Heart left ventricle (tissue), 13 donors: ENCODE measurements at regions not wholly inside any gene's neighbourhood (a gene's known extent, or its start where the extent isn't known, plus 50 kb on each side); places are given as distances from the start of the nearest gene placed in this dataset.
"Not testable (repeated sequence)": the region's sequence is repeated elsewhere in the genome, so short reads cannot be mapped to it uniquely, and the experiment has no call there.

Source experiments
- POLR2A ChIP-seq, 2 donors: fragments of 450-650 bp; IDR thresholded peaks; one replicate each; pipeline ENCODE4 v1.6.1; 2017; ENCODE audit warnings: antibody characterized with exemption in 2 of 2, mild to moderate bottlenecking in 2 of 2, moderate library complexity in 2 of 2
- TF ChIP-seq, protein P1 (sequence below), 12 donors: fragments of 200-600 bp; sonication (generic) in 4 of 12; IDR thresholded peaks; one replicate each; pipeline versions ENCODE4 v1.5.0 to v1.8.0; 2018 to 2022; ENCODE audit warnings: antibody characterized with exemption in 12 of 12, mild to moderate bottlenecking in 5 of 12
- donor health status: ischemic (EF 13 %, LVEDD 7.1; RV severe dilation, severe dysfunction).
- donor health status: DM: no; HTN: yes; CAD: no.
- donor health status: DM: no; HTN: no; CAD: no.
- donor health status: ischemic (EF 25% LVEDD 6.9; RV normal size, moderate dysfunction).
- donor health status: ischemic (EF 25% LVEDD 5.7; RV mildly dilated, moderate dysfunction).
- donor health status: ischemic (EF 35%, LVEDD 5.7; RV mildly dilated, moderate dysfunction).
- donor health status: nonischemic (EF 11% LVEDD 7.7; RV severe dilation, severe dysfunction).
- donor health status: DM: yes; HTN: yes; CAD: no.
- donor health status: PGD.
- donor health status: ischemic (EF 29% LVEDD 5.4; RV normal size, mild dysfunction).
- donor health status: nonischemic (EF 23%, LVEDD 6.1; RV moderate dilation, normal function).

DNA sequence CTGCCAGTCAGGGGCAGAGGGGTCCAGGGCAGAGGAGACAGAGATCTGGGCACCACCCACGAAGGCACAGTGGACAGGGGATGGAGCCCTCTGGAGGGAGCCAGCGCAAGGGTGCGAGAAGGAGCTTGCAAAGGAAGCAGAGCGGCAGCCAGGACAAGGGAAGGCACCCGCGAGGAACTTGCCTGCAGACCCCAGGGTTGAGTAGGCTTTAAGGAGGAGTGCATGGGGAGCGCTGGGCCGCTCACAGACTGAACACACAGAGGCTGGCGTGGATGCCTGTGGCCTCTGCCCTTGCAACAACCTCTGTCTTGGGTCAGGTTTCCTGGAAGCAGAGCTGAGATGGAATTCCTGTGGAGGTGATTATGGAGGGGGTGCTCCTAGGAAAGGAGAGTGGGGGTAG lies 374.4 kb downstream of the CNTNAP3B start:
- TF ChIP-seq, protein P1, sequence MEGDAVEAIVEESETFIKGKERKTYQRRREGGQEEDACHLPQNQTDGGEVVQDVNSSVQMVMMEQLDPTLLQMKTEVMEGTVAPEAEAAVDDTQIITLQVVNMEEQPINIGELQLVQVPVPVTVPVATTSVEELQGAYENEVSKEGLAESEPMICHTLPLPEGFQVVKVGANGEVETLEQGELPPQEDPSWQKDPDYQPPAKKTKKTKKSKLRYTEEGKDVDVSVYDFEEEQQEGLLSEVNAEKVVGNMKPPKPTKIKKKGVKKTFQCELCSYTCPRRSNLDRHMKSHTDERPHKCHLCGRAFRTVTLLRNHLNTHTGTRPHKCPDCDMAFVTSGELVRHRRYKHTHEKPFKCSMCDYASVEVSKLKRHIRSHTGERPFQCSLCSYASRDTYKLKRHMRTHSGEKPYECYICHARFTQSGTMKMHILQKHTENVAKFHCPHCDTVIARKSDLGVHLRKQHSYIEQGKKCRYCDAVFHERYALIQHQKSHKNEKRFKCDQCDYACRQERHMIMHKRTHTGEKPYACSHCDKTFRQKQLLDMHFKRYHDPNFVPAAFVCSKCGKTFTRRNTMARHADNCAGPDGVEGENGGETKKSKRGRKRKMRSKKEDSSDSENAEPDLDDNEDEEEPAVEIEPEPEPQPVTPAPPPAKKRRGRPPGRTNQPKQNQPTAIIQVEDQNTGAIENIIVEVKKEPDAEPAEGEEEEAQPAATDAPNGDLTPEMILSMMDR (IDR thresholded peaks at IDR 0.05): not testable (repeated sequence)
- TF ChIP-seq POLR2A (IDR thresholded peaks at IDR 0.05): not testable (repeated sequence)
